Smooth muscle cell of the brain vasculature (primary cell): ENCODE measurements at regions not wholly inside any gene's neighbourhood (a gene's known extent, or its start where the extent isn't known, plus 50 kb on each side); places are given as distances from the start of the nearest gene placed in this dataset.

ENCODE experiments used
- DNase-seq: peaks from one replicate; pipeline ENCODE4 v3.0.0-alpha.2; 2012; ENCODE audit warnings: low read depth, low spot score

GRCh38 chr1:14301704-14302024, 296.8 kb upstream of the KAZN start:
- no peak for DNase-seq

- DNase-seq, result no peak
Observed at GRCh38 chr1:14302025-14302424, 296.5 kb upstream of the KAZN start.

- no peak for DNase-seq
Observed at GRCh38 chr1:14303011-14303410, 295.5 kb upstream of the KAZN start.

- no peak for DNase-seq
Observed at GRCh38 chr1:14304381-14304865, 294.1 kb upstream of the KAZN start.

GRCh38 chr1:14308460-14308859, 290.0 kb upstream of the KAZN start:
- no peak for DNase-seq

GRCh38 chr1:14309984-14310383, 288.5 kb upstream of the KAZN start:
- no peak for DNase-seq

- no peak for DNase-seq
Observed at GRCh38 chr1:14310476-14310875, 288.0 kb upstream of the KAZN start.

- no peak for DNase-seq
Observed at GRCh38 chr1:14313731-14314431, 284.6 kb upstream of the KAZN start.

GRCh38 chr1:14318830-14319229, 279.7 kb upstream of the KAZN start:
- DNase-seq, result no peak

- no peak for DNase-seq
Observed at GRCh38 chr1:14320518-14320917, 278.0 kb upstream of the KAZN start.

GRCh38 chr1:14320986-14321385, 277.5 kb upstream of the KAZN start:
- DNase-seq, result no peak

GRCh38 chr1:14321422-14321821, 277.1 kb upstream of the KAZN start:
- DNase-seq, result no peak

- DNase-seq, result no peak
Observed at GRCh38 chr1:14323568-14324247, 274.8 kb upstream of the KAZN start.

- no peak for DNase-seq
Observed at GRCh38 chr1:14324248-14324630, 274.2 kb upstream of the KAZN start.

GRCh38 chr1:14326857-14327256, 271.6 kb upstream of the KAZN start:
- no peak for DNase-seq

GRCh38 chr1:14328685-14329084, 269.8 kb upstream of the KAZN start:
- no peak for DNase-seq

GRCh38 chr1:14332158-14332557, 266.3 kb upstream of the KAZN start:
- DNase-seq, result no peak

- DNase-seq, result no peak
Observed at GRCh38 chr1:14334336-14335176, 263.9 kb upstream of the KAZN start.

GRCh38 chr1:14338509-14338908, 260.0 kb upstream of the KAZN start:
- no peak for DNase-seq

- no peak for DNase-seq
Observed at GRCh38 chr1:14339288-14339687, 259.2 kb upstream of the KAZN start.

- DNase-seq, result no peak
Observed at GRCh38 chr1:14340002-14340785, 258.3 kb upstream of the KAZN start.

GRCh38 chr1:14341147-14341546, 257.3 kb upstream of the KAZN start:
- no peak for DNase-seq
